ENCODE measurements at regions not wholly inside any gene's neighbourhood (a gene's known extent, or its start where the extent isn't known, plus 50 kb on each side); places are given as distances from the start of the nearest gene placed in this dataset.

GRCh38 chr7:16014031-16014430 is 327.5 kb upstream of the MEOX2 start:
- DNase-seq (ENCODE audit: low read depth, low spot score), result no peak

- DNase-seq (ENCODE audit: low read depth, low spot score), result no peak
These were observed 321.4 kb upstream of the MEOX2 start for GRCh38 chr7:16007911-16008310.

- no peak for DNase-seq (ENCODE audit: low read depth, low spot score)
These were observed 318.2 kb upstream of the MEOX2 start for GRCh38 chr7:16004702-16005101.

GRCh38 chr7:16001477-16001876 is 315.0 kb upstream of the MEOX2 start:
- no peak for DNase-seq (ENCODE audit: low read depth, low spot score)

DNA sequence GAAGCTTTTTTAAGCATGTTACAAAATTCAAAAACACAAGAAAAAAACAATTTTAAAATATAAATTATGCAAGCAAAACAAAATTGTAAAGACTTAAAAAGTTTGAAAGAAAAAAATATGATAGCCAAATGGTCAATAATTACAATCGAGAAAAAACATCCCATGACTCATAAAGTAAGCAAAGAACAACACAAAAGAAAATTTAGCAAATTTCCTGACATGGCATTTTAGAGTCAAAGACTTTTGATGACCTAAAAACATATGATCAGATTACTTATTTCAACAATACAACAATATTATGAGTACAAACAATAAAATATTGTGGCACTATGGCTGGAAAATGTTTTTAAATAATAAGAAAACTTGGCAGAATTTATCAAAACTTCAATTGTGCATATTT is 312.1 kb upstream of the MEOX2 start:
- no peak for DNase-seq (ENCODE audit: low read depth, low spot score)

DNA sequence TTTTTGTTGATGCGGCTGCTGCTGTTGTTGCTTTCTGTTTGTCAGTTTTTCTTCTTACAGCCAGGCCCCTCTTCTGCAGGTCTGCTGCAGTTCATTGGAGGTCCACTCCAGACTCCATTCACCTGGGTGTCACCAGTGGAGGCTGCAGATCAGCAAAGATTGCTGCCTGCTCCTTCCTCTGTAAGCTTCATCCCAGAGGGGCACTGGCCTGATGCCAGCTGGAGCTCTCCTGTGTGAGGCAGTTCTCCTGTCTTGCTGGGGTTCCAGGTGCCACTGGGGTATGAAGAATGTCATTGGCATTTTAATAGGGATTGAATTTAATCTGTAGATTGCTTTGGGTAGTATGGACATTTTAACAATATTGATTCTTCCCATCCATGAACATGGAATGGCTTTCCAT is 308.5 kb upstream of the MEOX2 start:
- DNase-seq (ENCODE audit: low read depth, low spot score), result no peak

DNA sequence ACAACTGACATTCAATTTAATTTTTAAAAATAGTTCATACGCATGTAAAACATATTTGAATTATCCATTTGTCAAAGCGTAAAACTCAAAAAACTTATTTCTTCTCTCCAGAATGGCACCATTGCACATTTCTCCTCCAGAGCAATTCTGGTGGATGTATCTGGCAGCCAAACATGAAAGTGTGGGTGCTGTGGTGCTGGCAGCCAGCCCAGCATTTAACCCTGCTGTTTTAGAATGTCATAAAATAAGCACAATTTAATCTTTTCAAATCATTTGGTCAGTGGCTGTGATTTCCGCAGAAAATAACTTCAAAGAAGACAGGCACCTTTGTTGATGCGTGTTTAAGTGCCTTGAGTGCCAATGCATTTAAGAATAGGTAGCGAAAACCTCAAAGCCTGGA is 302.7 kb upstream of the MEOX2 start:
- no peak for DNase-seq (ENCODE audit: low read depth, low spot score)

DNA sequence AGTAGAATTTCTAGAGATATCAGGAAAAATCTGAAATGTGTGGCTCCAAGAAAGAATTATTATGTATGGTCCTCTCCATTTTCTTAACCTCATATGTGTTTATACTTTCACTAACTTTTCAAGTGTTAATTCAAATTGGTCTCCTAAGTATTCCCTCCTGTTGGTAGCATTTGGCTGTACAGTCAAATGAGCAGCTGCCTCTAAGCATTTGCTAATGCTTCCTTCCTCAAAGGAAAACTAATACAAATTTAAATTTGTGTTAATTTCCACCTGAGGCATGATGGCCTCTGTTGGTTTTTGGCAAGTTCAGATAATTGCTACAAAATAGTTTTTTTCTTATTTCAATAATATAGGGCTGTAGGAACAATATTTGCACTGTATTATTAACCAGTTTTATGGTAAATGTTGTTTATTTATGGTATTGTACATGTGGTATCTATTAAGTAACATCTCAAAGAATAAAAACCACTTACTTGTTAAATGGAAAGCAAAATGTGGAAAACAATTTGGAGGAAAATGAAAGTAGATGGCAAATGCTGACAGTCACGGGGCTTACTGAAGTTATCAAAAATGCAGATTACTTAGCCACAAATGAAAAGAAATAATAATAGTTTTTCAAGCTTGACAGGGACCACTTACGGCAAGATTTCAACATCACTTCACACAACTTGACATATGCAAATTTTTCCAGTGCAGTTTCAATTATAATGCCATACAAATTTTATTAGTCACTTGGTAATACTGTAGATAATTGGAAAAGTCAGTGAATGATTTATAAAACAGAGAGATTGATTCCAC is 299.3 kb upstream of the MEOX2 start:
- DNase-seq (ENCODE audit: low read depth, low spot score), result no peak

DNA sequence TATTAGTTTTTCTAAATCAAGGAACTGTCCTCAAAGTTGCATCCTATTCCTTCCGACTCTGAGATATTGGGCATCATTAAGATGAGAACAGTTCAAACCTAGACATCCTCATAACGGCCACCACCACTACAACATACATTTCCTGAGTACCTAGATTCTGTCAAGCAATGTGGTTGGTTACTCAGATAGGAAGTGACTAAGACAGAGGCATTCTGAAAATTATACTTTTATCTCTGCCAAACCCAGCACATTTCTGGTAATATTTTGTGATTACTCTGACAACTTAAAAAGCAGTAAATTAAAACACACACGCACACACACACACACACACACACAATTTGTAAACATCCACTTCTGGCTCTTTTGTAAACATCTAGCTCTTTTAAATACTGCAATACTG is 291.2 kb upstream of the MEOX2 start:
- no peak for DNase-seq (ENCODE audit: low read depth, low spot score)

DNA sequence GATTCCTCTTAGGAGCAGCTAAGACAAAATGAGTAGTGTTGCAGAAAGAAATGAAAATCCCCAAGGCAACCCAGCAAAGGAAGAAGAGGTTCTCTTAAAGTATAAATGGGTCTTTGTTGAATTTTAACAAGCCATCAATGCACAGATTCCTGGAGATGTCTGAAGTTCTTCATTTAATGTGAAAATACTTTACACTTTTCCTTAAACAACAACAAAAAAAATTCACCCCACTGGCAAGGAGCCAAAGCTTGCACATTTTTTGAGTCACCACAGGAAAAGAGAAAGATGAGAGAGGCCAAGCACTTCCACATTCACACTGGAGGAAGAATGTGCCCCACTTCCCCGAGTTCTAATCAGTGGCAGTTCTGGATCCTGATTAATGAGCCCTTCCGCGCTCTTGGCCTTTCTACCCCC is 286.4 kb upstream of the MEOX2 start:
- DNase-seq (ENCODE audit: low read depth, low spot score), result no peak

GRCh38 chr7:15967551-15967950 is 281.1 kb upstream of the MEOX2 start:
- DNase-seq (ENCODE audit: low read depth, low spot score), result no peak

DNA sequence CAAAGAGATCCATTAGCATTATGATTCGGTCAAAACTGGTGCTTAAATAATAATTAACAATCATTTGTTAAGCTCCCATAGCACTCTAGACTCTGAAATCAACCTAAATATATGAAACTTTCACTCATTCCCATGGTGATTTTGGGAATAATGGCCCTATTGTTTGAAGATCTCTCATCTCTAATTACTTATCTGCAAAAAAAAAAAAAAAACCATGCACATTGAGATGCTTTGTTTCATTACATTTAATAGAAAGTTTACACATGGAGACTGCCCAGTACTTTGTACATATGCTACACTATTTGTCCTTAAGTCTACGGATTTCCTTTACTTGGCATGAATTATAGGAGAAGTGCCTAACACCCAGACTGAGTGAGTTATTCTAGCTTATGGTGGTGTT is 280.6 kb upstream of the MEOX2 start:
- no peak for DNase-seq (ENCODE audit: low read depth, low spot score)

GRCh38 chr7:15963206-15963605 is 276.7 kb upstream of the MEOX2 start:
- DNase-seq (ENCODE audit: low read depth, low spot score), result no peak

DNA sequence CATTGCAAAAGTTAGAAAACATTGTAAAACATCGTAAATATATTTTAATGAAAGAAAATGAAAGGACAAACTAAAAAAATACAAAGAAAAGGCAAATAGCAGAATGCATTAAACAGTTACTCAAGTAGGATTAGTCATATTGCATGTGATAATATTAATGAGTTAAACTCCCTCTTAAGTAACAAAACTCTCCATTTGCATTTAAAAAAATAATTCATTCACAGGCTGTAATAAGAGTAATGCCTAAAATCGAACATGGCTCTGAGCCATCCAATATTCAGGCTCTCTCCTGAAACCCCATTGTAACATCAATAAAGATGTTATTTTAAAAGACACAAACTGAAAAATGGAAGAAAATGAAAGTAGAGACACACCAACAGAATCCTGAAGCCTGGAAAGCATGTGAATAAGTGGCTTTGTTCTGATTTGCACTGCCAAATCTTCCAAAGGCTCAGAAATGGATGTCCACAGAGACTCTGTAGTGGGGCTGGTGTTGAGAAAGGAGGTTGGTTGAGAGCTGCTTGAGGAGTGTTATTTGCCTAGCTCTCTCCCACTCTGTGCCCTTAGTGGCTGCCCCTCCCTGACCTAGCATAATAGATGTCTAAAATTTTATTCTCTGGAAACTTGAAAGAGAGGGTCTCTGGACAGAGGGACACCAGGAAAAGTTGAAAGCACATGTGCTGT is 268.3 kb upstream of the MEOX2 start:
- no peak for DNase-seq (ENCODE audit: low read depth, low spot score)

DNA sequence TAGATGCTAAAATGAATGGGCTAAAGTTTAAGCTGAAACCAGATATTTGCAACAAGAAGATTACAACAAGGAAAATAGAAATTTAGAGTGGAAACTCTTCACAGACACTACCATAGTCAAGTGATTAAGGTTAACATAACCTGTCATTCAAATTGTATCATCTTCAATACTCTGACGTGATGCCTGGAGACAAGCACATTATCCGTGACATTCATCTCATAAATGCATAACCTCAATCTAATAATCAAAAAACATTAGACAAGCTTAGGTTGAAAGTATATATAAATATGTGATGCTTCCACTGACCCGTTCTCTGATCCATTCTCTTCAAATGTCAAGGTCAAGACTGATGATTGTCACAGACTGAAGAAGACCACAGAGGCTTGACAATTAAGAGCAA is 263.8 kb upstream of the MEOX2 start:
- no peak for DNase-seq (ENCODE audit: low read depth, low spot score)

- no peak for DNase-seq (ENCODE audit: low read depth, low spot score)
These were observed 261.3 kb upstream of the MEOX2 start for GRCh38 chr7:15947754-15948153.

- DNase-seq (ENCODE audit: low read depth, low spot score), result no peak
These were observed 251.6 kb upstream of the MEOX2 start for GRCh38 chr7:15938115-15938514.

DNA sequence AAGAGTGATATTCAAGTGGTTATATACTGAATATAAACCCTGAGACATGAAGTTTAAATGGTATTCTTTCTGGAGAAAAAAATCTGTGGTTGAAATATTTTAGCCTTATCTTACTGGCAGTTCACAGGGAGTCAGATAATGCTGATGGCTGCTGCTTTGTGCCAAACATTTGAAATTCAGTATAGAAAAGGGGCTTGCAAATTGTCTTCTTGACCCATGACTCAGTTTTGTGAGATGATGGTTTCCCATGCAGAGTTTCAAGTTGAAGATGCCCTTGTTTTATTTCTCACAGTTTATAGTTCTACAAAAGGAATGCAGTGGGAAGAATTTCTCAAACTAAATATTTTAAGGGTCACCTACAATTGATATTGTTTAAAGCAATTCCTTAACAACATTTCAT is 251.1 kb upstream of the MEOX2 start:
- DNase-seq (ENCODE audit: low read depth, low spot score), result no peak

- no peak for DNase-seq (ENCODE audit: low read depth, low spot score)
These were observed 250.5 kb upstream of the MEOX2 start for GRCh38 chr7:15936991-15937390.

GRCh38 chr7:15932318-15932717 is 245.8 kb upstream of the MEOX2 start:
- no peak for DNase-seq (ENCODE audit: low read depth, low spot score)

DNA sequence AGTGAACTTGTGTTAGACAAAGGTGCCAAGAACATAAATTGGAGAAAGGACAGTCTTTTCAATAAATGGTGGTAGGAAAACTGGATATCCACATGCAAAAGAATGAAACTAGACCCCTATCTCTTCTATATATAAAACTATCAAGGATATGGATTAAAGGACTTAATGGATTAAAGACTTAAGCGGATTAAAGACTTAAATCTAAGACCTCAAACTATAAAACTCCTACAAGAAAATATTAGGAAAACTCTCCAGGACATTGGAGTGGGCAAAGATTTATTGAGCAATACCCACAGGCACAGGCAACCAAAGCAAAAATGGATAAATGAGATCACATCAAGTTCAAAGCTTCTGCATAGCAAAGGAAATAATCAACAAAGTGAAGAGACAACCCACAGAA is 242.9 kb upstream of the MEOX2 start:
- DNase-seq (ENCODE audit: low read depth, low spot score), result no peak

- DNase-seq (ENCODE audit: low read depth, low spot score), result no peak
These were observed 239.1 kb upstream of the MEOX2 start for GRCh38 chr7:15925608-15926007.

DNA sequence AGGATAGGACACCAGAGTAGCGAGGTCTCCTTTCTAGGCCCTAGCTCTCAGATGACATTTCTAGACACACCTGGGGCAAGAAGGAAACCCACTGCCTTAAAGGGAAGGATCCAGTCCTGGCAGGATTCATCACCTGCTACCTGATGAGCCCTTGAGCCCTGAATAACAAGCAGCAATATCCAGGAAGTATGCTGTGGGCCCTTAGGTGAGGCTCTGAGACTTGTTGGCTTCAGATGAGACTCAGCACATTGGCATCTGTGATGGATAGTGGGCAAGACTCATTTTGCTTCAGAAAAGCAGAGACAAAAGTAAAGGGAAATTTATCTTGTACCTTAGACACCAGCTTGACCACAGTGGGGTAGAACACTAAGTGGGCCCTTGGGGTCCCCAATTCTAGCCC is 238.4 kb upstream of the MEOX2 start:
- no peak for DNase-seq (ENCODE audit: low read depth, low spot score)

All from iPS DF 19.7 (cell line).